GM23338 (cell line): ENCODE measurements at regions not wholly inside any gene's neighbourhood (a gene's known extent, or its start where the extent isn't known, plus 50 kb on each side); places are given as distances from the start of the nearest gene placed in this dataset.

Experiments used
- ATAC-seq: fragments of 200-7000 bp; cut with Tn5 transposase; 3 replicates; pipeline ENCODE4 v1.9.1; 2020
- DNase-seq: peaks from one replicate; pipeline ENCODE4 v3.0.0-alpha.2; 2015; ENCODE audit warnings: low spot score
- H2AFZ ChIP-seq: fragments of 200-600 bp; sonication (generic); 2 replicates; pipeline ENCODE4 v1.8.0; 2016; ENCODE audit warnings: antibody characterized with exemption, mild to moderate bottlenecking, moderate library complexity
- H3F3A ChIP-seq: fragments of 200-600 bp; sonication (generic); replicated peaks from 2 replicates; pipeline ENCODE4 v1.8.0; 2017; ENCODE audit warnings: antibody characterized with exemption, mixed run types, low read depth
- H3K27ac ChIP-seq: fragments of 200-600 bp; sonication (generic); 2 replicates; pipeline ENCODE4 v1.6.1; 2016; ENCODE audit warnings: low read depth
- H3K27me3 ChIP-seq: fragments of 200-600 bp; sonication (generic); 2 replicates; pipeline ENCODE4 v1.8.0; 2016; ENCODE audit warnings: mild to moderate bottlenecking, mixed run types, moderate library complexity; ENCODE audit not compliant: insufficient read depth
- H3K36me3 ChIP-seq: fragments of 200-600 bp; sonication (generic); 2 replicates; pipeline ENCODE4 v1.8.0; 2016; ENCODE audit warnings: mild to moderate bottlenecking; ENCODE audit not compliant: insufficient read depth
- H3K4me1 ChIP-seq: fragments of 200-600 bp; sonication (generic); 2 replicates; pipeline ENCODE4 v1.8.0; 2016; ENCODE audit warnings: mild to moderate bottlenecking, moderate library complexity; ENCODE audit not compliant: insufficient read depth
- H3K4me2 ChIP-seq: fragments of 200-600 bp; sonication (generic); 2 replicates; pipeline ENCODE4 v1.7.1; 2017; ENCODE audit warnings: mixed run types
- H3K4me3 ChIP-seq: fragments of 200-600 bp; sonication (generic); 2 replicates; pipeline ENCODE4 v1.6.1; 2016; ENCODE audit warnings: mixed run types
- H3K79me2 ChIP-seq: fragments of 200-600 bp; sonication (generic); replicated peaks from 2 replicates; pipeline ENCODE4 v1.8.0; 2017; ENCODE audit warnings: mild to moderate bottlenecking; ENCODE audit not compliant: insufficient read depth
- H3K9me2 ChIP-seq: fragments of 200-600 bp; sonication (generic); 2 replicates; pipeline ENCODE4 v1.8.0; 2017; ENCODE audit not compliant: insufficient read depth
- H4K20me1 ChIP-seq: fragments of 200-600 bp; sonication (generic); replicated peaks from 2 replicates; pipeline ENCODE4 v1.8.0; 2017; ENCODE audit warnings: mild to moderate bottlenecking; ENCODE audit not compliant: insufficient read depth
- H3K27ac Mint-ChIP-seq: 2 replicates; pipeline ENCODE4 v1.8.0; 2020; ENCODE audit warnings: inconsistent platforms, mild to moderate bottlenecking, moderate library complexity, mixed read lengths
- H3K27me3 Mint-ChIP-seq: 3 replicates; pipeline ENCODE4 v1.8.0; 2022; ENCODE audit warnings: low read depth, mild to moderate bottlenecking, moderate library complexity, mixed read lengths, inconsistent platforms; ENCODE audit not compliant: insufficient read depth, poor library complexity
- H3K36me3 Mint-ChIP-seq: 3 replicates; pipeline ENCODE4 v1.8.0; 2021; ENCODE audit warnings: low read depth, mild to moderate bottlenecking, inconsistent platforms, moderate library complexity, mixed read lengths
- H3K4me1 Mint-ChIP-seq: 3 replicates; pipeline ENCODE4 v1.8.0; 2020; ENCODE audit warnings: mild to moderate bottlenecking, inconsistent platforms, mixed read lengths
- H3K4me3 Mint-ChIP-seq: 3 replicates; pipeline ENCODE4 v1.8.0; 2021; ENCODE audit warnings: moderate library complexity, mild to moderate bottlenecking, inconsistent platforms, mixed read lengths
- H3K9me3 Mint-ChIP-seq: 3 replicates; pipeline ENCODE4 v1.8.0; 2020; ENCODE audit warnings: moderate library complexity, mild to moderate bottlenecking, inconsistent platforms, mixed read lengths
- CREB1 ChIP-seq: fragments of 250-450 bp; sonication (Bioruptor Pico); IDR thresholded peaks from 2 replicates; pipeline ENCODE4 v1.5.0; 2020; ENCODE audit warnings: low read depth, mild to moderate bottlenecking, moderate library complexity
- NANOG ChIP-seq: IDR thresholded peaks from 2 replicates; pipeline ENCODE4 v1.6.1; 2016; ENCODE audit warnings: antibody characterized with exemption, borderline replicate concordance
- TF ChIP-seq, protein P1 (sequence below): IDR thresholded peaks from 2 replicates; pipeline ENCODE4 v1.6.1; 2016; ENCODE audit warnings: antibody characterized with exemption
- TF ChIP-seq, protein P2 (sequence below): IDR thresholded peaks from one replicate; pipeline ENCODE4 v1.6.1; 2018; ENCODE audit warnings: antibody characterized with exemption; ENCODE audit not compliant: unreplicated experiment
- TF ChIP-seq, protein P3 (sequence below): fragments of 250-450 bp; sonication (Bioruptor Pico); IDR thresholded peaks from 2 replicates; pipeline ENCODE4 v1.5.0; 2020; ENCODE audit warnings: mild to moderate bottlenecking, moderate library complexity

DNA sequence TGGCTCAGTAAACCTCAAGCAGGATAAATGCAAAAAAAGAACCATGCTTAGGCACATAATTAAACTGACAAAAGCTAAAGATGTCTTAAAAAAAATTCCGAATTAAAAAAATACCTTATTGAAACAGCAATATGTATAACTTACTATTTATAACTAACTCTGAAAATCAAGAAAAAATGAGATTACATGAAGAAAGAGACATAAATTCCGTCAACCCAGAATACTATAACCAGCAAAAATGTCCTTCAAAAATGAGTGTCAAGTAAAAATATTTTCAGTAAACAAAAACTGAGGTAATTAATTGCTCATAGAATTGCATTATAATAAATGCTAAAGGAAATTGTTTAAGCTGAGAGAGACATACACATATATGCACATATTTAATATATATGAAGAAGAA lies 474.5 kb upstream of the SYT4 start (continued):
- TF ChIP-seq, protein P1, sequence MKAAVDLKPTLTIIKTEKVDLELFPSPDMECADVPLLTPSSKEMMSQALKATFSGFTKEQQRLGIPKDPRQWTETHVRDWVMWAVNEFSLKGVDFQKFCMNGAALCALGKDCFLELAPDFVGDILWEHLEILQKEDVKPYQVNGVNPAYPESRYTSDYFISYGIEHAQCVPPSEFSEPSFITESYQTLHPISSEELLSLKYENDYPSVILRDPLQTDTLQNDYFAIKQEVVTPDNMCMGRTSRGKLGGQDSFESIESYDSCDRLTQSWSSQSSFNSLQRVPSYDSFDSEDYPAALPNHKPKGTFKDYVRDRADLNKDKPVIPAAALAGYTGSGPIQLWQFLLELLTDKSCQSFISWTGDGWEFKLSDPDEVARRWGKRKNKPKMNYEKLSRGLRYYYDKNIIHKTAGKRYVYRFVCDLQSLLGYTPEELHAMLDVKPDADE = no peak
- TF ChIP-seq, protein P2, sequence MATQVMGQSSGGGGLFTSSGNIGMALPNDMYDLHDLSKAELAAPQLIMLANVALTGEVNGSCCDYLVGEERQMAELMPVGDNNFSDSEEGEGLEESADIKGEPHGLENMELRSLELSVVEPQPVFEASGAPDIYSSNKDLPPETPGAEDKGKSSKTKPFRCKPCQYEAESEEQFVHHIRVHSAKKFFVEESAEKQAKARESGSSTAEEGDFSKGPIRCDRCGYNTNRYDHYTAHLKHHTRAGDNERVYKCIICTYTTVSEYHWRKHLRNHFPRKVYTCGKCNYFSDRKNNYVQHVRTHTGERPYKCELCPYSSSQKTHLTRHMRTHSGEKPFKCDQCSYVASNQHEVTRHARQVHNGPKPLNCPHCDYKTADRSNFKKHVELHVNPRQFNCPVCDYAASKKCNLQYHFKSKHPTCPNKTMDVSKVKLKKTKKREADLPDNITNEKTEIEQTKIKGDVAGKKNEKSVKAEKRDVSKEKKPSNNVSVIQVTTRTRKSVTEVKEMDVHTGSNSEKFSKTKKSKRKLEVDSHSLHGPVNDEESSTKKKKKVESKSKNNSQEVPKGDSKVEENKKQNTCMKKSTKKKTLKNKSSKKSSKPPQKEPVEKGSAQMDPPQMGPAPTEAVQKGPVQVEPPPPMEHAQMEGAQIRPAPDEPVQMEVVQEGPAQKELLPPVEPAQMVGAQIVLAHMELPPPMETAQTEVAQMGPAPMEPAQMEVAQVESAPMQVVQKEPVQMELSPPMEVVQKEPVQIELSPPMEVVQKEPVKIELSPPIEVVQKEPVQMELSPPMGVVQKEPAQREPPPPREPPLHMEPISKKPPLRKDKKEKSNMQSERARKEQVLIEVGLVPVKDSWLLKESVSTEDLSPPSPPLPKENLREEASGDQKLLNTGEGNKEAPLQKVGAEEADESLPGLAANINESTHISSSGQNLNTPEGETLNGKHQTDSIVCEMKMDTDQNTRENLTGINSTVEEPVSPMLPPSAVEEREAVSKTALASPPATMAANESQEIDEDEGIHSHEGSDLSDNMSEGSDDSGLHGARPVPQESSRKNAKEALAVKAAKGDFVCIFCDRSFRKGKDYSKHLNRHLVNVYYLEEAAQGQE = no peak

DNA sequence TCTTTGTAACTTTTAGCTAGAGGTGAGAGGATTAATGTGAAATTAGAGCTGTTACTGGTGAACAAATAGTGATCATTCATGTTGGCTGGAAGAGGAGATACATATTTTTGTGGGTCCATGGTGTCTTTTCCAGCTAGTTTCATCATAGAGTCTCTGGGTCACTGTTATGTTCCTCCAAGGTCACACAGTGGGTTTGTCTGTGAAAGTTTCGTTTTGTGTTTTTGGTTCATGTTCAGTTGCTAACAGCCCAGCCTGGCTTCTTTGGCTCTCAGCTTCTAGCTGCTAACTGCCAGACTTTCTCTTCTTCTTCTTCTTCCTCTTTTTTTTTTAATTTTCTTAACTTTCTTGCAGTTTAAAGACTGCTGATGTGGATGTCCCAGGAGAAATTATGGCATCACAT lies 480.0 kb upstream of the SYT4 start:
- TF ChIP-seq CREB1 (CRISPR knock-in tag) = no peak
- no peak for TF ChIP-seq NANOG
- TF ChIP-seq, protein P2 = no peak
- Mint-ChIP-seq H3K4me3 (no peak overlapping the region), H3K9me3 (no peaks in the 10 kb centered on the region; the same call in 2 of the 3 replicates), H3K4me1 (peaks cover 32% of the 10 kb centered on the region), H3K27ac (no peak overlapping the region), H3K27me3 (no peaks in the 10 kb centered on the region), H3K36me3 (no peaks in the 10 kb centered on the region; the same call in 2 of the 3 replicates)
- ATAC-seq (no peak), DNase-seq (no peak)
- no peak overlapping the region for H3K4me2 ChIP-seq
- H4K20me1 ChIP-seq = no peaks in the 10 kb centered on the region
- no peaks in the 10 kb centered on the region; the same call in 1 of the 2 replicates for H3K36me3 ChIP-seq
- peaks cover 27% of the 10 kb centered on the region for H3K4me1 ChIP-seq
- no peak overlapping the region for H3K4me3 ChIP-seq
- no peaks in the 10 kb centered on the region for H3F3A ChIP-seq
- no peaks in the 10 kb centered on the region for H3K27me3 ChIP-seq
- H3K9me2 ChIP-seq = no peaks in the 10 kb centered on the region
- H2AFZ ChIP-seq = no peak overlapping the region
- H3K79me2 ChIP-seq = no peaks in the 10 kb centered on the region
- H3K27ac ChIP-seq = no peak overlapping the region

DNA sequence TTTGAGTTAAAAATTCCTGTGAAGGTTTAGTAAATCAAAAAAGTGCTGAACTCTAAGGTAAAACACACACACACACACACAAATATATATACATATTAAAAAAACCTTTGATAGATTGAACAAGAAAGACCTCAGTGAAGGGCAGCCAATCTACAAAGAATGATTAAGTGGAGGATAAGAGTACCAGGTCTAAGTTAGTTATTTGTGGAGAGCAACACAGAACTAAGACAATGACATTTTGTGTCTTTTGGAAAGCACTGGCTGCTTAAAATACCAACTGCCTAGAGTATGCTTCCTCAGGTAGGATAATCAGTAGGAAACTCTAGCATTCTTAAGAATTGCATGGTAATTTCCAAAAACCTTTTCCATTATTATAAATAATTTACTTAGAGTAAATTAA lies 481.4 kb upstream of the SYT4 start:
- Histone ChIP-seq H3K79me2 (no peaks in the 10 kb centered on the region), H3K27me3 (no peaks in the 10 kb centered on the region), H3K4me2 (no peak overlapping the region), H3K27ac (no peak overlapping the region), H2AFZ (no peak overlapping the region), H3K4me3 (no peak overlapping the region), H3K9me2 (no peaks in the 10 kb centered on the region), H3K36me3 (no peaks in the 10 kb centered on the region), H3K4me1 (peaks cover 27% of the 10 kb centered on the region), H3F3A (no peaks in the 10 kb centered on the region), H4K20me1 (no peaks in the 10 kb centered on the region)
- Mint-ChIP-seq H3K4me1 (peaks cover 32% of the 10 kb centered on the region), H3K9me3 (peaks cover 4% of the 10 kb centered on the region), H3K27me3 (no peaks in the 10 kb centered on the region), H3K4me3 (no peak overlapping the region), H3K27ac (no peak overlapping the region; the same call in 1 of the 2 replicates), H3K36me3 (peaks cover 5% of the 10 kb centered on the region; the same call in 2 of the 3 replicates)
- ATAC-seq = no peak
- DNase-seq = no peak
- TF ChIP-seq, protein P3, sequence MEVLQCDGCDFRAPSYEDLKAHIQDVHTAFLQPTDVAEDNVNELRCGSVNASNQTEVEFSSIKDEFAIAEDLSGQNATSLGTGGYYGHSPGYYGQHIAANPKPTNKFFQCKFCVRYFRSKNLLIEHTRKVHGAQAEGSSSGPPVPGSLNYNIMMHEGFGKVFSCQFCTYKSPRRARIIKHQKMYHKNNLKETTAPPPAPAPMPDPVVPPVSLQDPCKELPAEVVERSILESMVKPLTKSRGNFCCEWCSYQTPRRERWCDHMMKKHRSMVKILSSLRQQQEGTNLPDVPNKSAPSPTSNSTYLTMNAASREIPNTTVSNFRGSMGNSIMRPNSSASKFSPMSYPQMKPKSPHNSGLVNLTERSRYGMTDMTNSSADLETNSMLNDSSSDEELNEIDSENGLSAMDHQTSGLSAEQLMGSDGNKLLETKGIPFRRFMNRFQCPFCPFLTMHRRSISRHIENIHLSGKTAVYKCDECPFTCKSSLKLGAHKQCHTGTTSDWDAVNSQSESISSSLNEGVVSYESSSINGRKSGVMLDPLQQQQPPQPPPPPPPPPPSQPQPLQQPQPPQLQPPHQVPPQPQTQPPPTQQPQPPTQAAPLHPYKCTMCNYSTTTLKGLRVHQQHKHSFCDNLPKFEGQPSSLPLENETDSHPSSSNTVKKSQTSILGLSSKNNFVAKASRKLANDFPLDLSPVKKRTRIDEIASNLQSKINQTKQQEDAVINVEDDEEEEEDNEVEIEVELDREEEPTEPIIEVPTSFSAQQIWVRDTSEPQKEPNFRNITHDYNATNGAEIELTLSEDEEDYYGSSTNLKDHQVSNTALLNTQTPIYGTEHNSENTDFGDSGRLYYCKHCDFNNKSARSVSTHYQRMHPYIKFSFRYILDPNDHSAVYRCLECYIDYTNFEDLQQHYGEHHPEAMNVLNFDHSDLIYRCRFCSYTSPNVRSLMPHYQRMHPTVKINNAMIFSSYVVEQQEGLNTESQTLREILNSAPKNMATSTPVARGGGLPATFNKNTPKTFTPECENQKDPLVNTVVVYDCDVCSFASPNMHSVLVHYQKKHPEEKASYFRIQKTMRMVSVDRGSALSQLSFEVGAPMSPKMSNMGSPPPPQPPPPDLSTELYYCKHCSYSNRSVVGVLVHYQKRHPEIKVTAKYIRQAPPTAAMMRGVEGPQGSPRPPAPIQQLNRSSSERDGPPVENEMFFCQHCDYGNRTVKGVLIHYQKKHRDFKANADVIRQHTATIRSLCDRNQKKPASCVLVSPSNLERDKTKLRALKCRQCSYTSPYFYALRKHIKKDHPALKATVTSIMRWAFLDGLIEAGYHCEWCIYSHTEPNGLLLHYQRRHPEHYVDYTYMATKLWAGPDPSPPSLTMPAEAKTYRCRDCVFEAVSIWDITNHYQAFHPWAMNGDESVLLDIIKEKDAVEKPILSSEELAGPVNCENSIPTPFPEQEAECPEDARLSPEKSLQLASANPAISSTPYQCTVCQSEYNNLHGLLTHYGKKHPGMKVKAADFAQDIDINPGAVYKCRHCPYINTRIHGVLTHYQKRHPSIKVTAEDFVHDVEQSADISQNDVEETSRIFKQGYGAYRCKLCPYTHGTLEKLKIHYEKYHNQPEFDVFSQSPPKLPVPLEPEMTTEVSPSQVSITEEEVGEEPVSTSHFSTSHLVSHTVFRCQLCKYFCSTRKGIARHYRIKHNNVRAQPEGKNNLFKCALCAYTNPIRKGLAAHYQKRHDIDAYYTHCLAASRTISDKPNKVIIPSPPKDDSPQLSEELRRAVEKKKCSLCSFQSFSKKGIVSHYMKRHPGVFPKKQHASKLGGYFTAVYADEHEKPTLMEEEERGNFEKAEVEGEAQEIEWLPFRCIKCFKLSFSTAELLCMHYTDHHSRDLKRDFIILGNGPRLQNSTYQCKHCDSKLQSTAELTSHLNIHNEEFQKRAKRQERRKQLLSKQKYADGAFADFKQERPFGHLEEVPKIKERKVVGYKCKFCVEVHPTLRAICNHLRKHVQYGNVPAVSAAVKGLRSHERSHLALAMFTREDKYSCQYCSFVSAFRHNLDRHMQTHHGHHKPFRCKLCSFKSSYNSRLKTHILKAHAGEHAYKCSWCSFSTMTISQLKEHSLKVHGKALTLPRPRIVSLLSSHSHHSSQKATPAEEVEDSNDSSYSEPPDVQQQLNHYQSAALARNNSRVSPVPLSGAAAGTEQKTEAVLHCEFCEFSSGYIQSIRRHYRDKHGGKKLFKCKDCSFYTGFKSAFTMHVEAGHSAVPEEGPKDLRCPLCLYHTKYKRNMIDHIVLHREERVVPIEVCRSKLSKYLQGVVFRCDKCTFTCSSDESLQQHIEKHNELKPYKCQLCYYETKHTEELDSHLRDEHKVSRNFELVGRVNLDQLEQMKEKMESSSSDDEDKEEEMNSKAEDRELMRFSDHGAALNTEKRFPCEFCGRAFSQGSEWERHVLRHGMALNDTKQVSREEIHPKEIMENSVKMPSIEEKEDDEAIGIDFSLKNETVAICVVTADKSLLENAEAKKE (CRISPR knock-in tag) = no peak
